NCI-H2196 (cell line): ENCODE measurements at regions not wholly inside any gene's neighbourhood (a gene's known extent, or its start where the extent isn't known, plus 50 kb on each side); places are given as distances from the start of the nearest gene placed in this dataset.
"Not testable (repeated sequence)": the region's sequence is repeated elsewhere in the genome, so short reads cannot be mapped to it uniquely, and the experiment has no call there.

Experiments used
- DNase-seq: peaks from one replicate; lab custom pipeline; 2025; ENCODE audit not compliant: unreplicated experiment; lab: John Stamatoyannopoulos, UW

- no peak for DNase-seq
Observed at GRCh38 chr4:131113704-131114103, 2017.8 kb downstream of the C4orf33 start.

- no peak for DNase-seq
Observed at GRCh38 chr4:131119661-131120060, 2023.7 kb downstream of the C4orf33 start.

GRCh38 chr4:131137196-131137595 is 2011.9 kb upstream of the PCDH10 start:
- no peak for DNase-seq

GRCh38 chr4:131159261-131159660 is 1989.8 kb upstream of the PCDH10 start:
- no peak for DNase-seq

- no peak for DNase-seq
Observed at GRCh38 chr4:131192318-131192717, 1956.8 kb upstream of the PCDH10 start.

GRCh38 chr4:131207589-131207988 is 1941.5 kb upstream of the PCDH10 start:
- DNase-seq, result no peak

GRCh38 chr4:131248314-131248713 is 1900.8 kb upstream of the PCDH10 start:
- no peak for DNase-seq

- no peak for DNase-seq
Observed at GRCh38 chr4:131251321-131251720, 1897.8 kb upstream of the PCDH10 start.

GRCh38 chr4:131257241-131257640 is 1891.9 kb upstream of the PCDH10 start:
- no peak for DNase-seq

- no peak for DNase-seq
Observed at GRCh38 chr4:131258361-131258760, 1890.7 kb upstream of the PCDH10 start.

GRCh38 chr4:131288441-131288840 is 1860.7 kb upstream of the PCDH10 start:
- no peak for DNase-seq

- no peak for DNase-seq
Observed at GRCh38 chr4:131296192-131296591, 1852.9 kb upstream of the PCDH10 start.

- DNase-seq, result no peak
Observed at GRCh38 chr4:131302108-131302507, 1847.0 kb upstream of the PCDH10 start.

GRCh38 chr4:131304686-131305085 is 1844.4 kb upstream of the PCDH10 start:
- DNase-seq, result no peak

GRCh38 chr4:131309628-131310027 is 1839.5 kb upstream of the PCDH10 start:
- DNase-seq, result no peak

GRCh38 chr4:131316086-131316485 is 1833.0 kb upstream of the PCDH10 start:
- DNase-seq, result no peak

GRCh38 chr4:131337936-131338335 is 1811.2 kb upstream of the PCDH10 start:
- DNase-seq, result no peak

- no peak for DNase-seq
Observed at GRCh38 chr4:131339137-131339536, 1810.0 kb upstream of the PCDH10 start.

- DNase-seq, result no peak
Observed at GRCh38 chr4:131344761-131345160, 1804.3 kb upstream of the PCDH10 start.

- no peak for DNase-seq
Observed at GRCh38 chr4:131347816-131348215, 1801.3 kb upstream of the PCDH10 start.

GRCh38 chr4:131348263-131348662 is 1800.8 kb upstream of the PCDH10 start:
- no peak for DNase-seq

GRCh38 chr4:131352371-131352770 is 1796.7 kb upstream of the PCDH10 start:
- not testable (repeated sequence) for DNase-seq

- no peak for DNase-seq
Observed at GRCh38 chr4:131366714-131367113, 1782.4 kb upstream of the PCDH10 start.

GRCh38 chr4:131367441-131367840 is 1781.7 kb upstream of the PCDH10 start:
- DNase-seq, result no peak
